ENCODE measurements at regions not wholly inside any gene's neighbourhood (a gene's known extent, or its start where the extent isn't known, plus 50 kb on each side); places are given as distances from the start of the nearest gene placed in this dataset.

DNA sequence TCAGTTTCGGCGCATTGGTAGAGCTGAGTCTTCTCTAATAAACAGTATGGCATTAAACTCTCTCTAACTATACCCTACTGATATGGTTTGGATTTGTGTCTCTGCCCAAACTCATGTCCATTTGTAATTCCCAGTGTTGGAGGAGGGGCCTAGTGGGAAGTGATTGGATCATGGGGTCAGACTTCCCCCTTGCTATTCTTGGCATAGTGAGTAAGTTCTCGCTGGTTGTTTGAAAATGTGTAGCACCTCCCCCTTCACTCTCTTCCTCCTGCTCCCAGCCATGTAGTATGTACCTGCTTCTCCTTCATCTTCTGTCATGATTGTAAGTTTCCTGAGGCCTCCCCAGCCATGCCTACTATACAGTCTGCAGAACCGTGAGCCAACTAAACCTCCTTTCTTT lies 682.7 kb upstream of the ARGLU1 start:
- H3K27me3 ChIP-seq (replicated peaks; ENCODE audit: insufficient read depth, low read depth, low read length, poor library complexity) = no peaks in the 10 kb centered on the region
- ChIA-PET CTCF (no interaction called here), POLR2A (ENCODE audit: low non-redundant PET) (no interaction called here)
- intact Hi-C loops (cut with micrococcal nuclease; ENCODE audit: unreplicated experiment) = no loop called here
- H3K4me1 ChIP-seq (ENCODE audit: insufficient read depth, low read length, poor library complexity, severe bottlenecking) = no peaks in the 10 kb centered on the region
- TF ChIP-seq EZH2 (IDR thresholded peaks at IDR 0.05; ENCODE audit: borderline replicate concordance, low read depth, low read length, poor library complexity, severe bottlenecking) = no peak
- TF ChIP-seq, protein P1, sequence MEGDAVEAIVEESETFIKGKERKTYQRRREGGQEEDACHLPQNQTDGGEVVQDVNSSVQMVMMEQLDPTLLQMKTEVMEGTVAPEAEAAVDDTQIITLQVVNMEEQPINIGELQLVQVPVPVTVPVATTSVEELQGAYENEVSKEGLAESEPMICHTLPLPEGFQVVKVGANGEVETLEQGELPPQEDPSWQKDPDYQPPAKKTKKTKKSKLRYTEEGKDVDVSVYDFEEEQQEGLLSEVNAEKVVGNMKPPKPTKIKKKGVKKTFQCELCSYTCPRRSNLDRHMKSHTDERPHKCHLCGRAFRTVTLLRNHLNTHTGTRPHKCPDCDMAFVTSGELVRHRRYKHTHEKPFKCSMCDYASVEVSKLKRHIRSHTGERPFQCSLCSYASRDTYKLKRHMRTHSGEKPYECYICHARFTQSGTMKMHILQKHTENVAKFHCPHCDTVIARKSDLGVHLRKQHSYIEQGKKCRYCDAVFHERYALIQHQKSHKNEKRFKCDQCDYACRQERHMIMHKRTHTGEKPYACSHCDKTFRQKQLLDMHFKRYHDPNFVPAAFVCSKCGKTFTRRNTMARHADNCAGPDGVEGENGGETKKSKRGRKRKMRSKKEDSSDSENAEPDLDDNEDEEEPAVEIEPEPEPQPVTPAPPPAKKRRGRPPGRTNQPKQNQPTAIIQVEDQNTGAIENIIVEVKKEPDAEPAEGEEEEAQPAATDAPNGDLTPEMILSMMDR (conservative IDR thresholded peaks at IDR 0.05; ENCODE audit: low read depth, low read length) = no peak
- no peaks in the 10 kb centered on the region for H3K36me3 ChIP-seq (ENCODE audit: insufficient read depth, low read length, poor library complexity, severe bottlenecking)
- H3K9me3 ChIP-seq (ENCODE audit: low read depth, low read length, poor library complexity, severe bottlenecking) = no peaks in the 10 kb centered on the region
- no peak overlapping the region for H3K4me3 ChIP-seq (ENCODE audit: low read depth, low read length, poor library complexity, severe bottlenecking)
- no TSS peak for BruUV-seq (replicated peaks)
- DNase-seq (ENCODE audit: low spot score) = no peak
- H3K27ac ChIP-seq (ENCODE audit: low read depth, low read length, poor library complexity, severe bottlenecking) = no peak overlapping the region

DNA sequence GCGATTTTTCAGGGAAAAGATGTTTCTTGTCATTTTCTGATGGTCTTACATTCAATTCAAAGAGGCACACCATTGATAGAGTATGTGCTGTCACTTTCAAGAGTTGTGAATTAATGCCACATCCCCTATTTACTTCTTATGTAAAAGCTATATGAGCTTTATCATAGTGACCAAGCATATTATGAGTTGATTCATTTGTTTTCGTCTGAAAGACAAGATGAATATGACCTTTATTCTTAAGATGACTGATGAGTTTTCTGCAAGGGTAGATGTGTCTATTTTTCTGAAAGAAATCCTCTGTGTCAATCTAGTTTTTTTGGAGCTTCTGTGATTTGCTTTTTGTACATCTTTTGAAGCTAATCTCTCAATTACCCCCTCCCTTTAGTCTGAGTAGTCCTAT lies 676.3 kb upstream of the ARGLU1 start:
- H3K27me3 ChIP-seq (replicated peaks; ENCODE audit: insufficient read depth, low read depth, low read length, poor library complexity) = no peaks in the 10 kb centered on the region
- POLR2A ChIA-PET (ENCODE audit: low non-redundant PET) = no interaction called here
- BruUV-seq (replicated peaks) = no TSS peak
- H3K36me3 ChIP-seq (ENCODE audit: insufficient read depth, low read length, poor library complexity, severe bottlenecking) = no peaks in the 10 kb centered on the region
- CTCF ChIA-PET = no interaction called here
- TF ChIP-seq EZH2 (IDR thresholded peaks at IDR 0.05; ENCODE audit: borderline replicate concordance, low read depth, low read length, poor library complexity, severe bottlenecking) = no peak
- TF ChIP-seq, protein P1 (conservative IDR thresholded peaks at IDR 0.05; ENCODE audit: low read depth, low read length) = no peak
- no peaks in the 10 kb centered on the region for H3K4me1 ChIP-seq (ENCODE audit: insufficient read depth, low read length, poor library complexity, severe bottlenecking)
- no peaks in the 10 kb centered on the region for H3K9me3 ChIP-seq (ENCODE audit: low read depth, low read length, poor library complexity, severe bottlenecking)
- no peak overlapping the region for H3K27ac ChIP-seq (ENCODE audit: low read depth, low read length, poor library complexity, severe bottlenecking)
- no peak overlapping the region for H3K4me3 ChIP-seq (ENCODE audit: low read depth, low read length, poor library complexity, severe bottlenecking)
- DNase-seq (ENCODE audit: low spot score) = no peak
- intact Hi-C loops (cut with micrococcal nuclease; ENCODE audit: unreplicated experiment) = no loop called here

DNA sequence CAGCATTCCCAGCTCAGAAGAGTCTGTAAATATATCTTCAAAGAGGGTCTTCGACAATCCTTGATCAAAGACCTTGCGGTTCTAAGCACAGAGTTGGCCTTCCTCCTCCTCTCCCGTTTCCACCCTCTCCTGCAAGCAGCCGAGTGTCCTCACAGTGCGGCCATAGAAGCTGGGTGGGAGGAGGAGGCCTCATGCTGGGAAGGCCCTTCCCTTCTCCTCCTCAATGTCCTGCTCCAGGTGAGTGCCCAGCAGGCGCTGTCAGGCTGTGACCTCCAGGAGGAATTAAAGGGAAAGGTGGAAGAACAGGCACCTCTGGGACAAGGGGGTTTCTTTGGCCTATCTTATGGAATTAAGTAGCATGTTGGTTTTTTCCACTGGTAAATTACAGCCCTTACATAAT lies 674.2 kb upstream of the ARGLU1 start:
- BruUV-seq (replicated peaks) = no TSS peak
- Histone ChIP-seq H3K4me3 (ENCODE audit: low read depth, low read length, poor library complexity, severe bottlenecking) (no peak overlapping the region), H3K4me1 (ENCODE audit: insufficient read depth, low read length, poor library complexity, severe bottlenecking) (no peaks in the 10 kb centered on the region), H3K27ac (ENCODE audit: low read depth, low read length, poor library complexity, severe bottlenecking) (no peak overlapping the region), H3K27me3 (replicated peaks; ENCODE audit: insufficient read depth, low read depth, low read length, poor library complexity) (no peaks in the 10 kb centered on the region), H3K36me3 (ENCODE audit: insufficient read depth, low read length, poor library complexity, severe bottlenecking) (no peaks in the 10 kb centered on the region), H3K9me3 (ENCODE audit: low read depth, low read length, poor library complexity, severe bottlenecking) (no peaks in the 10 kb centered on the region)
- ChIA-PET POLR2A (ENCODE audit: low non-redundant PET) (no interaction called here), CTCF (no interaction called here)
- intact Hi-C loops (cut with micrococcal nuclease; ENCODE audit: unreplicated experiment) = no loop called here
- no peak for DNase-seq (ENCODE audit: low spot score)
- TF ChIP-seq, protein P1 (conservative IDR thresholded peaks at IDR 0.05; ENCODE audit: low read depth, low read length) = no peak
- TF ChIP-seq EZH2 (IDR thresholded peaks at IDR 0.05; ENCODE audit: borderline replicate concordance, low read depth, low read length, poor library complexity, severe bottlenecking) = no peak

Measured in A673 (cell line).